ENCODE measurements at regions not wholly inside any gene's neighbourhood (a gene's known extent, or its start where the extent isn't known, plus 50 kb on each side); places are given as distances from the start of the nearest gene placed in this dataset.

DNA sequence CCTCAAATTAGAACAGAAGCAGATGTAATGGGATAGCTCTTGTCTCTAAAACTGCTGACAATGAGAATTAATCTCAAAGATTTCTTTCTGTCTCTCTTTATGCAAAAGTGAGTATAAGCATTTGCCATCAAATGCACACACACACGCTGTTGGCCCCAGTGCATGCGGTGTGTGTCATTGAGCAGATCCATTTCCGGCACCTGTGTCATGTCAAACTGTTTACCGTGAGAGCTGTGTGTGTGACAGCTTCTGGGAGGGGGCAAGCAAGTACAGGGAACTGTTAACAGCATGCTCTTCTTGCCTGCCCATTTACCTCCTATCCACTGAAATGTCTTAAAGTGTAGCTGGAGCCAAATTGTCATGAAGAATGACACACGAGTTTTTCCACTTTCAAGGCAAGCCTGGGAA, 297.9 kb upstream of the FAT4 start:
- TF ChIP-seq EZH2 (IDR thresholded peaks at IDR 0.05; ENCODE audit: low read depth), result no peak
- TF ChIP-seq, protein P1, sequence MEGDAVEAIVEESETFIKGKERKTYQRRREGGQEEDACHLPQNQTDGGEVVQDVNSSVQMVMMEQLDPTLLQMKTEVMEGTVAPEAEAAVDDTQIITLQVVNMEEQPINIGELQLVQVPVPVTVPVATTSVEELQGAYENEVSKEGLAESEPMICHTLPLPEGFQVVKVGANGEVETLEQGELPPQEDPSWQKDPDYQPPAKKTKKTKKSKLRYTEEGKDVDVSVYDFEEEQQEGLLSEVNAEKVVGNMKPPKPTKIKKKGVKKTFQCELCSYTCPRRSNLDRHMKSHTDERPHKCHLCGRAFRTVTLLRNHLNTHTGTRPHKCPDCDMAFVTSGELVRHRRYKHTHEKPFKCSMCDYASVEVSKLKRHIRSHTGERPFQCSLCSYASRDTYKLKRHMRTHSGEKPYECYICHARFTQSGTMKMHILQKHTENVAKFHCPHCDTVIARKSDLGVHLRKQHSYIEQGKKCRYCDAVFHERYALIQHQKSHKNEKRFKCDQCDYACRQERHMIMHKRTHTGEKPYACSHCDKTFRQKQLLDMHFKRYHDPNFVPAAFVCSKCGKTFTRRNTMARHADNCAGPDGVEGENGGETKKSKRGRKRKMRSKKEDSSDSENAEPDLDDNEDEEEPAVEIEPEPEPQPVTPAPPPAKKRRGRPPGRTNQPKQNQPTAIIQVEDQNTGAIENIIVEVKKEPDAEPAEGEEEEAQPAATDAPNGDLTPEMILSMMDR (conservative IDR thresholded peaks at IDR 0.05), result no peak
- Histone ChIP-seq H3K36me3 (ENCODE audit: low read depth) (no peaks in the 10 kb centered on the region), H4K20me1 (ENCODE audit: insufficient read depth) (no peaks in the 10 kb centered on the region), H3K4me1 (replicated peaks; ENCODE audit: insufficient read depth) (no peaks in the 10 kb centered on the region), H3K27me3 (ENCODE audit: insufficient read depth, low read depth) (no peaks in the 10 kb centered on the region), H2AFZ (no peak overlapping the region), H3K9me3 (ENCODE audit: insufficient read depth, low read depth) (no peaks in the 10 kb centered on the region), H3K4me3 (no peak overlapping the region), H3K4me2 (no peak overlapping the region), H3K9me2 (ENCODE audit: insufficient read depth) (peaks cover 3% of the 10 kb centered on the region; the same call in 1 of the 2 replicates), H3F3A (ENCODE audit: insufficient read depth, low read depth) (no peaks in the 10 kb centered on the region), H3K79me2 (ENCODE audit: low read depth) (no peaks in the 10 kb centered on the region), H3K27ac (no peak overlapping the region)
- CTCF ChIA-PET, result no interaction called here
- no peak for DNase-seq
- intact Hi-C loops (cut with micrococcal nuclease; ENCODE audit: unreplicated experiment), result no loop called here
- BruUV-seq (replicated peaks), result no TSS peak
- POLR2A ChIA-PET (ENCODE audit: unreplicated experiment), result no interaction called here

DNA sequence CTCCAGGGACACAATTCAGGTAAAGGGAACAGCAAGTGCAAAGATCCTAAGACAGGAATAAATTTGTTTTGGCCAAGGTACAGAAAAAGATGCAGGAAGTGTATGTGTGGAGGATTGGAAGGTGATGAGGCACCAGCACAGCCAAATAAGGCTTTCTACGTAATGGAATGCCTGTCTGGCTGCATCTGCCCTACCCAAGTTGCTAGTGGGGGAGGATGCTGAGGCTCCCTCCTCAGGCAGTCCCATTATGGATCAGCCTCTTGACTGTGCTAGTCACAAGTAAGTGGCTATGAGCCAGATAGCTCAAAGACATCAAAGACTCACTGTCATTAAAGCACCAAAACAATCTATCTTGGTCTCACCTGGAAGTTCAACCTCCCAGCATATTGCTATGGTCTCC, 300.9 kb upstream of the FAT4 start:
- H3K9me2 ChIP-seq (ENCODE audit: insufficient read depth), result peaks cover 3% of the 10 kb centered on the region; the same call in 1 of the 2 replicates
- no peaks in the 10 kb centered on the region for H3K79me2 ChIP-seq (ENCODE audit: low read depth)
- H3K4me2 ChIP-seq, result no peak overlapping the region
- no TSS peak for BruUV-seq (replicated peaks)
- H2AFZ ChIP-seq, result no peak overlapping the region
- POLR2A ChIA-PET (ENCODE audit: unreplicated experiment), result no interaction called here
- no peak overlapping the region for H3K27ac ChIP-seq
- H3K4me1 ChIP-seq (replicated peaks; ENCODE audit: insufficient read depth), result no peaks in the 10 kb centered on the region
- no peaks in the 10 kb centered on the region for H3K27me3 ChIP-seq (ENCODE audit: insufficient read depth, low read depth)
- H3K4me3 ChIP-seq, result no peak overlapping the region
- CTCF ChIA-PET, result no interaction called here
- no peaks in the 10 kb centered on the region for H3F3A ChIP-seq (ENCODE audit: insufficient read depth, low read depth)
- no peak for DNase-seq
- no peaks in the 10 kb centered on the region for H3K36me3 ChIP-seq (ENCODE audit: low read depth)
- no peaks in the 10 kb centered on the region for H4K20me1 ChIP-seq (ENCODE audit: insufficient read depth)
- no peaks in the 10 kb centered on the region for H3K9me3 ChIP-seq (ENCODE audit: insufficient read depth, low read depth)
- intact Hi-C loops (cut with micrococcal nuclease; ENCODE audit: unreplicated experiment), result no loop called here
- TF ChIP-seq, protein P1 (conservative IDR thresholded peaks at IDR 0.05), result no peak
- TF ChIP-seq EZH2 (IDR thresholded peaks at IDR 0.05; ENCODE audit: low read depth), result no peak

DNA sequence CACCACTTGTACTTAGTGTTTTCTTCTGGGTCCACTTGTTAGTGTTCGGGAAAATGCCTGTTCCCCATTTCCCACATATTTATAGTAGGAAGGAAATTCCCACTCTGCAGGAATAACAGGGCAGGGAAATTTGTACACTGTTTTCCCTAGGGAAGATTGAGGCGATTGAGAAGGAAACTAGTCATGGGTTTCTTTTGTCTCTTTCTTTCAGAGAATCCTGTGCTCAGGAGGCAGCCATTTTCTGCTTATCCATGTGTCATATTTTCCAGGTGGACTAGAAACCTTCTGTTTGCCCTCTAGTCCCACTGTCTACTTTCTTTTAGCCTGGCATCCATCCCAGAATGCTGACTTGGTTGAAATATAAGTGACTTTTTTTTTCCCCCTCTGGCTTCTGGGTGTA, 299.1 kb upstream of the ANKRD50 start:
- no peak for DNase-seq
- intact Hi-C loops (cut with micrococcal nuclease; ENCODE audit: unreplicated experiment), result no loop called here

More for the DNA sequence above, 299.1 kb upstream of the ANKRD50 start:
- TF ChIP-seq, protein P1 (conservative IDR thresholded peaks at IDR 0.05), result no peak
- no peak for TF ChIP-seq EZH2 (IDR thresholded peaks at IDR 0.05; ENCODE audit: low read depth)
- Histone ChIP-seq H3K27ac (no peak overlapping the region), H3K27me3 (ENCODE audit: insufficient read depth, low read depth) (no peaks in the 10 kb centered on the region), H3K79me2 (ENCODE audit: low read depth) (no peaks in the 10 kb centered on the region), H3K9me3 (ENCODE audit: insufficient read depth, low read depth) (no peaks in the 10 kb centered on the region), H3K9me2 (ENCODE audit: insufficient read depth) (peaks cover 3% of the 10 kb centered on the region; the same call in 1 of the 2 replicates), H3K4me3 (no peak overlapping the region), H3K4me2 (no peak overlapping the region), H4K20me1 (ENCODE audit: insufficient read depth) (no peaks in the 10 kb centered on the region), H2AFZ (peak overlapping the region; percentile 40; the same call in 1 of the 2 replicates), H3K4me1 (replicated peaks; ENCODE audit: insufficient read depth) (no peaks in the 10 kb centered on the region), H3F3A (ENCODE audit: insufficient read depth, low read depth) (no peaks in the 10 kb centered on the region), H3K36me3 (ENCODE audit: low read depth) (no peaks in the 10 kb centered on the region)
- ChIA-PET CTCF (no interaction called here), POLR2A (ENCODE audit: unreplicated experiment) (interaction anchor here (0.6 kb wide), 1 partner anchor 641 kb away, joined by 3 read pairs; no protein-coding TSS in a partner anchor)
- no TSS peak for BruUV-seq (replicated peaks)
